Colonic mucosa (tissue), 4 donors: ENCODE measurements at regions not wholly inside any gene's neighbourhood (a gene's known extent, or its start where the extent isn't known, plus 50 kb on each side); places are given as distances from the start of the nearest gene placed in this dataset.

Experiments
- DNase-seq: peaks from one replicate; pipeline ENCODE4 v3.0.0-alpha.2; 2020
- H3K27ac ChIP-seq: fragments of 200-600 bp; one replicate; pipeline ENCODE4 v1.8.0; 2021
- H3K27me3 ChIP-seq: fragments of 200-600 bp; one replicate; pipeline ENCODE4 v1.8.0; 2021
- H3K36me3 ChIP-seq: fragments of 200-600 bp; one replicate; pipeline ENCODE4 v1.8.0; 2021
- H3K4me1 ChIP-seq: fragments of 200-600 bp; one replicate; pipeline ENCODE4 v1.8.0; 2021; ENCODE audit warnings: mild to moderate bottlenecking
- H3K4me3 ChIP-seq: fragments of 200-600 bp; one replicate; pipeline ENCODE4 v1.8.0; 2021
- H3K9ac ChIP-seq, 2 donors: one replicate each; pipeline ENCODE4 v1.7.0; 2013; ENCODE audit warnings: control low read depth in 2 of 2, low read depth in 2 of 2, low read length in 2 of 2
- H3K9me3 ChIP-seq: fragments of 200-600 bp; one replicate; pipeline ENCODE4 v1.8.0; 2021
- CTCF ChIP-seq: fragments of 200-600 bp; IDR thresholded peaks from one replicate; pipeline ENCODE4 v1.8.0; 2022; ENCODE audit warnings: antibody characterized with exemption, mild to moderate bottlenecking
- intact Hi-C: fragments of 100-400 bp; cut with DNase I; formaldehyde crosslinking; loops from one replicate; pipeline ENCODE4 v1.14.1; 2022
- donor health status: healthy.
- donor health status: DM: no; HTN: no; CAD: no.
- donor health status: DM: no; HTN: no; CAD: no.

- Histone ChIP-seq H3K9me3 (no peaks in the 10 kb centered on the region), H3K9ac (no peak overlapping the region), H3K4me3 (no peak overlapping the region), H3K27ac (no peak overlapping the region), H3K4me1 (no peaks in the 10 kb centered on the region), H3K27me3 (no peaks in the 10 kb centered on the region), H3K36me3 (no peaks in the 10 kb centered on the region)
- no peak for TF ChIP-seq CTCF
- DNase-seq, result no peak
- intact Hi-C loops, result no loop called here
These were observed 195.2 kb downstream of the PDCD6IP start for GRCh38 chr3:33993631-33994030.

GRCh38 chr3:33994568-33994967 lies 196.1 kb downstream of the PDCD6IP start:
- intact Hi-C loops, result no loop called here
- no peaks in the 10 kb centered on the region for H3K4me1 ChIP-seq
- no peak overlapping the region for H3K4me3 ChIP-seq
- no peak overlapping the region for H3K27ac ChIP-seq
- H3K27me3 ChIP-seq, result no peaks in the 10 kb centered on the region
- TF ChIP-seq CTCF, result no peak
- no peaks in the 10 kb centered on the region for H3K36me3 ChIP-seq
- no peak overlapping the region for H3K9ac ChIP-seq
- no peaks in the 10 kb centered on the region for H3K9me3 ChIP-seq
- no peak for DNase-seq

- no peaks in the 10 kb centered on the region for H3K36me3 ChIP-seq
- H3K9ac ChIP-seq, result no peak overlapping the region
- no peaks in the 10 kb centered on the region for H3K4me1 ChIP-seq
- H3K27me3 ChIP-seq, result no peaks in the 10 kb centered on the region
- no peak overlapping the region for H3K27ac ChIP-seq
- TF ChIP-seq CTCF, result no peak
- H3K9me3 ChIP-seq, result no peaks in the 10 kb centered on the region
- intact Hi-C loops, result no loop called here
- DNase-seq, result no peak
- H3K4me3 ChIP-seq, result no peak overlapping the region
These were observed 201.9 kb downstream of the PDCD6IP start for GRCh38 chr3:34000301-34000700.

GRCh38 chr3:34001022-34001421 lies 202.6 kb downstream of the PDCD6IP start:
- no peak overlapping the region for H3K27ac ChIP-seq
- no peaks in the 10 kb centered on the region for H3K9me3 ChIP-seq
- TF ChIP-seq CTCF, result no peak
- intact Hi-C loops, result no loop called here
- no peak for DNase-seq
- no peak overlapping the region for H3K9ac ChIP-seq
- H3K4me3 ChIP-seq, result no peak overlapping the region
- no peaks in the 10 kb centered on the region for H3K4me1 ChIP-seq
- no peaks in the 10 kb centered on the region for H3K27me3 ChIP-seq
- no peaks in the 10 kb centered on the region for H3K36me3 ChIP-seq

GRCh38 chr3:34001990-34002389 lies 203.6 kb downstream of the PDCD6IP start:
- no peak for DNase-seq
- no peak overlapping the region for H3K4me3 ChIP-seq
- no peaks in the 10 kb centered on the region for H3K27me3 ChIP-seq
- no peaks in the 10 kb centered on the region for H3K36me3 ChIP-seq
- H3K9ac ChIP-seq, result no peak overlapping the region
- H3K4me1 ChIP-seq, result no peaks in the 10 kb centered on the region
- no peak for TF ChIP-seq CTCF
- H3K9me3 ChIP-seq, result no peaks in the 10 kb centered on the region
- H3K27ac ChIP-seq, result no peak overlapping the region
- intact Hi-C loops, result no loop called here

GRCh38 chr3:34002569-34003100 lies 204.2 kb downstream of the PDCD6IP start:
- DNase-seq, result no peak
- no peaks in the 10 kb centered on the region for H3K27me3 ChIP-seq
- no peaks in the 10 kb centered on the region for H3K9me3 ChIP-seq
- H3K4me1 ChIP-seq, result no peaks in the 10 kb centered on the region
- intact Hi-C loops, result no loop called here
- H3K27ac ChIP-seq, result no peak overlapping the region
- no peak overlapping the region for H3K9ac ChIP-seq
- H3K36me3 ChIP-seq, result no peaks in the 10 kb centered on the region
- no peak for TF ChIP-seq CTCF
- no peak overlapping the region for H3K4me3 ChIP-seq
